ENCODE measurements at regions not wholly inside any gene's neighbourhood (a gene's known extent, or its start where the extent isn't known, plus 50 kb on each side); places are given as distances from the start of the nearest gene placed in this dataset.
"Not testable (repeated sequence)": the region's sequence is repeated elsewhere in the genome, so short reads cannot be mapped to it uniquely, and the experiment has no call there.

- H3K9me3 Mint-ChIP-seq (ENCODE audit: insufficient read depth): no peaks in the 10 kb centered on the region
- ATAC-seq: no peak
- no peaks in the 10 kb centered on the region for H3K27me3 Mint-ChIP-seq (ENCODE audit: low read depth)
- H3K27ac Mint-ChIP-seq: no peak overlapping the region
- ChIA-PET CTCF (no interaction called here), POLR2A (no interaction called here)
- H3K36me3 Mint-ChIP-seq (ENCODE audit: low read depth): peaks cover 7% of the 10 kb centered on the region
- no peaks in the 10 kb centered on the region for H3K4me1 Mint-ChIP-seq (ENCODE audit: low read depth)
- no peak for DNase-seq
- no peak overlapping the region for H3K4me3 Mint-ChIP-seq
These were observed 152.2 kb downstream of the LIPI start for GRCh38 chr21:14058566-14058965.

GRCh38 chr21:14057841-14058481 is 152.8 kb downstream of the LIPI start:
- DNase-seq; H3K9me3 Mint-ChIP-seq (ENCODE audit: insufficient read depth); H3K4me3 Mint-ChIP-seq; POLR2A ChIA-PET; H3K4me1 Mint-ChIP-seq (ENCODE audit: low read depth); H3K36me3 Mint-ChIP-seq (ENCODE audit: low read depth); ATAC-seq; H3K27me3 Mint-ChIP-seq (ENCODE audit: low read depth); H3K27ac Mint-ChIP-seq; CTCF ChIA-PET: not testable (repeated sequence)

DNA sequence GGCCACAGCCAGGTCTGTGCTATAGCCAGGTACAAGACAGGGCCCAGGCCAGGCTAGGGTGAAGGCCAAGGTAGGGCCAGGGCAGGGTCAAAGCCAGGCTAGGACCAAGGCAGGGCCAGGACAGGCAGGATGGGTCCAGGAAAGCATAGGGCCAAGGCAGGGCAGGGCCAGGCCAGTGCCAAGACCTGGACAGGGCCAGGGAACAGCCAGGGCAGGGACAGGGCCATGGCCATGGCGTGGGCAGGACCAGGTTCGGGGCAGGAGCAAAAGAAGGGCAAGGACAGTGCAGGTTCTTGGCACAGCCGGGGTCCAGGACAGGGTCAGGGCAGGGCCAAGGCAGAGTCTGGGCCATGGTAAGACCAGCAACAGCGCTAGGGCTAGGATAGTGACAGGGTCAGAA is 153.4 kb downstream of the LIPI start:
- Mint-ChIP-seq H3K27ac (no peak overlapping the region), H3K27me3 (ENCODE audit: low read depth) (no peaks in the 10 kb centered on the region), H3K4me1 (ENCODE audit: low read depth) (no peaks in the 10 kb centered on the region), H3K36me3 (ENCODE audit: low read depth) (peaks cover 7% of the 10 kb centered on the region), H3K9me3 (ENCODE audit: insufficient read depth) (no peaks in the 10 kb centered on the region), H3K4me3 (no peak overlapping the region)
- DNase-seq (no peak), ATAC-seq (no peak)
- CTCF ChIA-PET: no interaction called here
- POLR2A ChIA-PET: no interaction called here

GRCh38 chr21:14056771-14057191 is 154.0 kb downstream of the LIPI start:
- H3K9me3 Mint-ChIP-seq (ENCODE audit: insufficient read depth): no peaks in the 10 kb centered on the region
- no peaks in the 10 kb centered on the region for H3K27me3 Mint-ChIP-seq (ENCODE audit: low read depth)
- ATAC-seq: no peak
- no peaks in the 10 kb centered on the region for H3K4me1 Mint-ChIP-seq (ENCODE audit: low read depth)
- CTCF ChIA-PET: no interaction called here
- peaks cover 7% of the 10 kb centered on the region for H3K36me3 Mint-ChIP-seq (ENCODE audit: low read depth)
- DNase-seq: no peak
- POLR2A ChIA-PET: no interaction called here
- no peak overlapping the region for H3K4me3 Mint-ChIP-seq
- no peak overlapping the region for H3K27ac Mint-ChIP-seq

DNA sequence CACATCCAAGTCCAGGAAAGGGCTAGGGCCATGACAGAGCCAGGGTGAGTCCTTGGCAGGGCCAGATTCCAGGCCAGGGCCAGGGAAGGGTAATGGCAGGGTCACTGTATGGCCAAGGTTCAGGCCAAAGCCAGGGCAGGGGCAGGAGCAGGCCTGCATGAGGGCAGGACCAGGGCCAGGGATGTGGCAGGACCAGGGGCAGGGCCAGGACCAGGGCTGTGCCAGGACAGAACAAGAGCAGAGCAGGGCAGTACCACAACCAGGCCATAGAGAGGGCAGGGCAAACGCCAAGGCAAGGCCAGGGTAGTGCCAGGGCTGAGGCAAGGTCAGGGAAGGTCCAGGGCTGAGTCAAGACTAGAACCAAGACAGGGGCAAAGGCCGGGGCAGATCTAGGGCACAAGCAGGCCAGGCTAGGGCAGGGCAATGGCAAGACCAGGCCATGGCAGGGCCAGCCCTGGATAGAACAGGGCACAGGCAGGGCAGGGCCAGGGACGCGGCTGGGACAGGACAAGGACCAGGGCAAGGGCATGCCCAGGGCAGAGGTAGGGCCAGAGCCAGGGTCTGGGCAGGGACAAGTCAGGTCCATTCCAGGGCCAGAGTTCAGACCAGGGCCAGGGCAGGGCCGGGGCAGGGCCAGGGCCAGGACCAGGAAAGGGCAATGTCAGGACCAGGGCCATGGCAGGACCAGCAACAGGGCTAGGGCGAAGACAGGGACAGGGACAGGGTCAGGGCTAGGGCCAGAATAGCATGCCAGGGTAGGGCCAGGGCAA is 154.8 kb downstream of the LIPI start:
- H3K4me1 Mint-ChIP-seq (ENCODE audit: low read depth); H3K4me3 Mint-ChIP-seq; POLR2A ChIA-PET; H3K27ac Mint-ChIP-seq; H3K36me3 Mint-ChIP-seq (ENCODE audit: low read depth); H3K9me3 Mint-ChIP-seq (ENCODE audit: insufficient read depth); ATAC-seq; CTCF ChIA-PET; H3K27me3 Mint-ChIP-seq (ENCODE audit: low read depth); DNase-seq: not testable (repeated sequence)

DNA sequence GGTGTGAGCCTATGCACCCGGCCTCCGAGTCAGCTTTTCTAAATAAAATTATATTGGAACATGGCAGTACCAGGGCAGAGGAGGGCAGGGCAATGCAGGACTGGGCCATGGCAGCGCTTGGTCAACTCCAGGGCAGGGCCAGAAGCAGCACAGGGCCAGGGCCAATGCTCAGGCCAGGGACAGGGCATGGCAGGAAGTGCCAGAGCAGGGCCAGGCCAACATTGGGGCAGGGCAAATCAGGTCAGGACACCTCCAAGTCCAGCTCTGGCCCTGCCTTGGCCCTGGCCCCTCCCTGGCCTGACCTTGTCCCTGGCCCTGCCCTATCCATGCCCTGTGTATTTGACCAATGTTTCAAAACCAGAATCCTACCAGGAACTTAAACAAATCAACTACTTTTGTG is 156.1 kb downstream of the LIPI start:
- peaks cover 5% of the 10 kb centered on the region for H3K4me1 Mint-ChIP-seq (ENCODE audit: low read depth)
- no peaks in the 10 kb centered on the region for H3K27me3 Mint-ChIP-seq (ENCODE audit: low read depth)
- peaks cover 2% of the 10 kb centered on the region for H3K36me3 Mint-ChIP-seq (ENCODE audit: low read depth)
- POLR2A ChIA-PET: no interaction called here
- CTCF ChIA-PET: no interaction called here
- H3K9me3 Mint-ChIP-seq (ENCODE audit: insufficient read depth): no peaks in the 10 kb centered on the region
- DNase-seq (no peak), ATAC-seq (no peak)
- H3K27ac Mint-ChIP-seq: no peak overlapping the region
- H3K4me3 Mint-ChIP-seq: no peak overlapping the region

GRCh38 chr21:14050121-14050520 is 160.6 kb downstream of the LIPI start:
- Mint-ChIP-seq H3K9me3 (ENCODE audit: insufficient read depth) (no peaks in the 10 kb centered on the region), H3K27ac (no peak overlapping the region), H3K4me1 (ENCODE audit: low read depth) (peaks cover 8% of the 10 kb centered on the region), H3K27me3 (ENCODE audit: low read depth) (no peaks in the 10 kb centered on the region), H3K4me3 (no peak overlapping the region), H3K36me3 (ENCODE audit: low read depth) (peaks cover 2% of the 10 kb centered on the region)
- CTCF ChIA-PET: no interaction called here
- POLR2A ChIA-PET: no interaction called here
- ATAC-seq (no peak), DNase-seq (no peak)

DNA sequence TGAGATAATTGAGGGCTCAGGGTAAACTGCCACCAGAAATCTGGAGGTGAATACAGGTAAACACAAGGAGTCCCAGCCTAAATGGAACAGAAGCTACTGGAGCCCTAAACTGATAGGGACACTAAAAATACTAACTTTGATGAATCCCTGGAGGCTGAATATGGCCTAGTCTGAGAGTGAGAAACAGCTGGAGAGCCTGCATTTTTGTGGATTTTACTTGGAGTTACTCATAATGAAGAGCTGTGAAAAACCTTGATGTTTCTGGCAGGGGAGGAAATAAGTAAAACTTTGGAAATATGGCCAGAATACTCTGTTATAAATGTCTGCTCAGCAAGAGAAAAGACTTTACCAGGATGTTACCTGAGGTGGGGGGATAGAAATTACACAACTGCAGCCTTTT is 164.4 kb downstream of the LIPI start:
- no peak overlapping the region for H3K27ac Mint-ChIP-seq
- no peak for DNase-seq
- ChIA-PET POLR2A (no interaction called here), CTCF (no interaction called here)
- H3K27me3 Mint-ChIP-seq (ENCODE audit: low read depth): no peaks in the 10 kb centered on the region
- peaks cover 8% of the 10 kb centered on the region for H3K4me1 Mint-ChIP-seq (ENCODE audit: low read depth)
- no peaks in the 10 kb centered on the region for H3K9me3 Mint-ChIP-seq (ENCODE audit: insufficient read depth)
- no peak for ATAC-seq
- no peak overlapping the region for H3K4me3 Mint-ChIP-seq
- no peaks in the 10 kb centered on the region for H3K36me3 Mint-ChIP-seq (ENCODE audit: low read depth)

- H3K4me3 Mint-ChIP-seq: no peak overlapping the region
- peaks cover 2% of the 10 kb centered on the region for H3K36me3 Mint-ChIP-seq (ENCODE audit: low read depth)
- H3K9me3 Mint-ChIP-seq (ENCODE audit: insufficient read depth): no peaks in the 10 kb centered on the region
- DNase-seq (no peak), ATAC-seq (no peak)
- H3K27ac Mint-ChIP-seq: no peak overlapping the region
- no peaks in the 10 kb centered on the region for H3K4me1 Mint-ChIP-seq (ENCODE audit: low read depth)
- CTCF ChIA-PET: no interaction called here
- H3K27me3 Mint-ChIP-seq (ENCODE audit: low read depth): no peaks in the 10 kb centered on the region
- POLR2A ChIA-PET: no interaction called here
These were observed 170.4 kb downstream of the LIPI start for GRCh38 chr21:14040386-14040785.

- Mint-ChIP-seq H3K4me1 (ENCODE audit: low read depth) (peaks cover 19% of the 10 kb centered on the region), H3K4me3 (peak overlapping the region; percentile 91)
- H3K27ac Mint-ChIP-seq; H3K27me3 Mint-ChIP-seq (ENCODE audit: low read depth); H3K9me3 Mint-ChIP-seq (ENCODE audit: insufficient read depth); ATAC-seq; H3K36me3 Mint-ChIP-seq (ENCODE audit: low read depth); DNase-seq; POLR2A ChIA-PET; CTCF ChIA-PET: not testable (repeated sequence)
These were observed 182.1 kb downstream of the LIPI start for GRCh38 chr21:14028619-14029018.

- H3K36me3 Mint-ChIP-seq (ENCODE audit: low read depth); H3K9me3 Mint-ChIP-seq (ENCODE audit: insufficient read depth); POLR2A ChIA-PET; H3K27me3 Mint-ChIP-seq (ENCODE audit: low read depth); CTCF ChIA-PET: not testable (repeated sequence)
- Mint-ChIP-seq H3K4me3 (peak overlapping the region; percentile 91), H3K4me1 (ENCODE audit: low read depth) (peaks cover 19% of the 10 kb centered on the region), H3K27ac (peak overlapping the region; percentile 94)
- ATAC-seq (peak; percentile 100), DNase-seq (peak; percentile 94)
These were observed 183.4 kb downstream of the LIPI start for GRCh38 chr21:14027235-14027869.

- H3K4me3 Mint-ChIP-seq; H3K27ac Mint-ChIP-seq; ATAC-seq; H3K4me1 Mint-ChIP-seq (ENCODE audit: low read depth); H3K36me3 Mint-ChIP-seq (ENCODE audit: low read depth); CTCF ChIA-PET; H3K9me3 Mint-ChIP-seq (ENCODE audit: insufficient read depth); DNase-seq; H3K27me3 Mint-ChIP-seq (ENCODE audit: low read depth); POLR2A ChIA-PET: not testable (repeated sequence)
These were observed 190.6 kb downstream of the LIPI start for GRCh38 chr21:14020108-14020507.
